ENCODE measurements at regions not wholly inside any gene's neighbourhood (a gene's known extent, or its start where the extent isn't known, plus 50 kb on each side); places are given as distances from the start of the nearest gene placed in this dataset.

DNA sequence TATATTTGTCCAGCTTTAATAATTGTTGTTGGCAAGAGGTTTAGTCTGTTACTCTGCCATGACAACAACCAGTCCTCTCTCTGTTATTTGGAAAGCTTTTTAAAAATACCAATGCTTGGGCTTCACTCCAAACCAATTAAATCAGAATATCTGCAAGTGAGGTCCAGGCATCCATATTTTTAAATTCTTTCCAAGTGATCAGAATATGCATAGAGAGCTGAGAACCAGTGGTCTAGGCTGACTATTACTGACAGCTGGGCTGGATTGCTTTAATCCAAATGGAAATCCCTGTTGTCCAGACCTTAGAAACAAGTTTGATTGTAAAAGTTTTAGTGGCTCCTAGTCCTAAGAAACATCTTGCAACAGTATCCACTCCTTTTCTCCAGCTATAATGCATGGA, 1059.7 kb upstream of the ACVR2A start:
- Mint-ChIP-seq H3K9me3 (peaks cover 8% of the 10 kb centered on the region), H3K4me1 (no peaks in the 10 kb centered on the region), H3K36me3 (ENCODE audit: low read depth) (no peaks in the 10 kb centered on the region), H3K27ac (no peak overlapping the region), H3K27me3 (no peaks in the 10 kb centered on the region), H3K4me3 (no peak overlapping the region)
- no peak for TF ChIP-seq CTCF (IDR thresholded peaks at IDR 0.05)
- ChIA-PET CTCF (no interaction called here), POLR2A (no interaction called here)
- intact Hi-C loops (cut with micrococcal nuclease) = no loop called here
- ATAC-seq (ENCODE audit: low read depth) (no peak), DNase-seq (no peak)

GRCh38 chr2:146784602-146785001, 1060.2 kb upstream of the ACVR2A start:
- Mint-ChIP-seq H3K27ac (no peak overlapping the region), H3K4me3 (no peak overlapping the region), H3K4me1 (no peaks in the 10 kb centered on the region), H3K27me3 (no peaks in the 10 kb centered on the region), H3K36me3 (ENCODE audit: low read depth) (no peaks in the 10 kb centered on the region), H3K9me3 (peaks cover 7% of the 10 kb centered on the region)
- ATAC-seq (ENCODE audit: low read depth) (no peak), DNase-seq (no peak)
- TF ChIP-seq CTCF (IDR thresholded peaks at IDR 0.05) = no peak
- CTCF ChIA-PET = no interaction called here
- POLR2A ChIA-PET = no interaction called here
- intact Hi-C loops (cut with micrococcal nuclease) = no loop called here

GRCh38 chr2:146777181-146777580, 1067.6 kb upstream of the ACVR2A start:
- H3K27me3 Mint-ChIP-seq = no peaks in the 10 kb centered on the region

GRCh38 chr2:146776596-146776995, 1068.2 kb upstream of the ACVR2A start:
- TF ChIP-seq CTCF (IDR thresholded peaks at IDR 0.05) = no peak
- no peak overlapping the region for H3K4me3 Mint-ChIP-seq
- CTCF ChIA-PET = no interaction called here
- DNase-seq (no peak), ATAC-seq (ENCODE audit: low read depth) (no peak)
- no peaks in the 10 kb centered on the region for H3K27me3 Mint-ChIP-seq
- no peaks in the 10 kb centered on the region for H3K4me1 Mint-ChIP-seq
- POLR2A ChIA-PET = no interaction called here
- H3K9me3 Mint-ChIP-seq = peaks cover 2% of the 10 kb centered on the region
- no peaks in the 10 kb centered on the region for H3K36me3 Mint-ChIP-seq (ENCODE audit: low read depth)
- H3K27ac Mint-ChIP-seq = no peak overlapping the region
- intact Hi-C loops (cut with micrococcal nuclease) = no loop called here

More at GRCh38 chr2:146777181-146777580, 1067.6 kb upstream of the ACVR2A start:
- CTCF ChIA-PET = no interaction called here
- no peak for ATAC-seq (ENCODE audit: low read depth)
- POLR2A ChIA-PET = no interaction called here
- no peak for DNase-seq
- H3K36me3 Mint-ChIP-seq (ENCODE audit: low read depth) = no peaks in the 10 kb centered on the region
- peaks cover 2% of the 10 kb centered on the region for H3K9me3 Mint-ChIP-seq
- intact Hi-C loops (cut with micrococcal nuclease) = no loop called here
- H3K27ac Mint-ChIP-seq = no peak overlapping the region
- H3K4me1 Mint-ChIP-seq = no peaks in the 10 kb centered on the region
- H3K4me3 Mint-ChIP-seq = no peak overlapping the region
- no peak for TF ChIP-seq CTCF (IDR thresholded peaks at IDR 0.05)

DNA sequence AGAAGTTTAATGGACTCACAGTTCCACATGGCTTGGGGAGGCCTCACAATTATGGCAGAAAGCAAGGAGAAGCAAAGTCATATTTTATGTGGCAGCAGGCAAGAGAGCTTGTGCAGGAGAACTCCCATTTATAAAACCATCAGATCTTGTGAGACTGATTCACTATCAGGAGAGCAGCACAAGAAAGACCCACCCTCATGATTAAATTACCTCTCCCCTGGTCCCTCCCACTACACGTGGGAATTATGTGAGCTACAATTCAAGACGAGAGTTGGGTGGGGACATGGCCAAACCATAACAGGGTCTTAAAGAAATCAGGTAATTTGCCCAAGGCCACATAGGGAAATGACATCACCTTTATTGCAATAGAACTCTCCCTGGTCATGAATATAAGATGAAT, 1073.3 kb upstream of the ACVR2A start:
- no peak overlapping the region for H3K4me3 Mint-ChIP-seq
- H3K27me3 Mint-ChIP-seq = no peaks in the 10 kb centered on the region
- H3K27ac Mint-ChIP-seq = no peak overlapping the region
- no peaks in the 10 kb centered on the region for H3K36me3 Mint-ChIP-seq (ENCODE audit: low read depth)
- no peak for TF ChIP-seq CTCF (IDR thresholded peaks at IDR 0.05)
- POLR2A ChIA-PET = no interaction called here
- ATAC-seq (ENCODE audit: low read depth) (no peak), DNase-seq (no peak)
- no peaks in the 10 kb centered on the region for H3K4me1 Mint-ChIP-seq
- intact Hi-C loops (cut with micrococcal nuclease) = no loop called here
- CTCF ChIA-PET = no interaction called here
- H3K9me3 Mint-ChIP-seq = no peaks in the 10 kb centered on the region
